HepG2 (cell line): ENCODE measurements at regions not wholly inside any gene's neighbourhood (a gene's known extent, or its start where the extent isn't known, plus 50 kb on each side); places are given as distances from the start of the nearest gene placed in this dataset.

Source experiments
- ATAC-seq: fragments of 200-7000 bp; cut with Tn5 transposase; 3 replicates; pipeline ENCODE4 v1.9.1; 2020; ENCODE audit warnings: mild to moderate bottlenecking, moderate library complexity
- BruUV-seq: library from RNA; stranded (reverse); fragments of 400-500 nt; replicated peaks from 2 replicates; lab custom pipeline; 2021; lab: Mats Ljungman, UMichigan
- CTCF ChIA-PET: fragments of 300-600 bp; formaldehyde crosslinking; extraction: SDS; loops from one replicate; lab custom pipeline; 2021; ENCODE audit warnings: low total read pairs, inconsistent platforms, low intra/inter-chr PET ratio; lab: Yijun Ruan, JAX
- POLR2A ChIA-PET: fragments of 350-600 bp; sonication (Branson Sonifier 250); formaldehyde crosslinking; loops from one replicate; lab custom pipeline; 2020; ENCODE audit warnings: antibody characterized with exemption, inconsistent platforms; lab: Yijun Ruan, JAX
- DNase-seq: peaks from one replicate; pipeline ENCODE4 v3.0.0-alpha.2; 2015; ENCODE audit warnings: low spot score
- FAIRE-seq: peaks from 3 replicates; lab custom pipeline; 2011; peaks lifted over from hg19 to GRCh38; lab: Jason Lieb, UNC
- H2AFZ ChIP-seq: one replicate; pipeline ENCODE4 v1.6.1; 2011; ENCODE audit warnings: low read length, inconsistent platforms
- H3K27ac ChIP-seq: fragments of 300-600 bp; 3 replicates; pipeline ENCODE4 v1.8.0; 2011; ENCODE audit warnings: mixed run types, mild to moderate bottlenecking, mixed read lengths, low read length, inconsistent platforms; ENCODE audit not compliant: insufficient read depth; ENCODE audit errors: extremely low read length
- H3K27me3 ChIP-seq, 2 experiments: fragments of 200-600 bp in 1 of 2; 2 replicates in 1 of 2; 3 replicates in 1 of 2; pipeline versions ENCODE4 v1.6.0 to v1.8.0; 2011; ENCODE audit warnings: low read length in 2 of 2, mild to moderate bottlenecking in 2 of 2, moderate library complexity in 2 of 2, inconsistent platforms in 1 of 2; ENCODE audit not compliant: insufficient read depth in 2 of 2, control insufficient read depth in 1 of 2
- H3K36me3 ChIP-seq, 2 experiments: fragments of 200-600 bp in 1 of 2; replicated peaks in 1 of 2; 2 replicates in 1 of 2; 3 replicates in 1 of 2; pipeline versions ENCODE4 v1.5.1 to v1.8.0; 2011; ENCODE audit warnings: low read length in 2 of 2, inconsistent platforms in 1 of 2; ENCODE audit not compliant: insufficient read depth in 2 of 2, control insufficient read depth in 1 of 2
- H3K4me1 ChIP-seq: 2 replicates; pipeline ENCODE4 v1.5.1; 2012; ENCODE audit warnings: low read length, inconsistent platforms; ENCODE audit not compliant: insufficient read depth
- H3K4me2 ChIP-seq: 2 replicates; pipeline ENCODE4 v1.6.0; 2011; ENCODE audit warnings: low read depth, low read length, inconsistent platforms
- H3K4me3 ChIP-seq, 3 experiments: fragments of 200-600 bp in 1 of 3; sonication (generic), shearing (Covaris generic) in 1 of 3; replicated peaks in 1 of 3; 2 replicates each; pipeline ENCODE4 v1.5.1; 2011 to 2016; ENCODE audit warnings: low read length in 3 of 3, inconsistent platforms in 2 of 3, low read depth in 2 of 3, mild to moderate bottlenecking in 2 of 3, control low read depth in 1 of 3, mixed read lengths in 1 of 3; ENCODE audit not compliant: insufficient read depth in 1 of 3
- H3K79me2 ChIP-seq: one replicate; pipeline ENCODE4 v1.6.1; 2011; ENCODE audit warnings: low read length, inconsistent platforms; ENCODE audit not compliant: insufficient read depth
- H3K9ac ChIP-seq: 2 replicates; pipeline ENCODE4 v1.6.0; 2011; ENCODE audit warnings: mild to moderate bottlenecking, low read depth, low read length, inconsistent platforms; ENCODE audit not compliant: insufficient read depth
- H3K9me3 ChIP-seq: 2 replicates; pipeline ENCODE4 v1.5.1; 2012; ENCODE audit warnings: mild to moderate bottlenecking, low read length
- H4K20me1 ChIP-seq: 2 replicates; pipeline ENCODE4 v1.6.0; 2011; ENCODE audit warnings: inconsistent platforms, mild to moderate bottlenecking, low read length, moderate library complexity; ENCODE audit not compliant: insufficient read depth
- ARNT ChIP-seq: fragments of 450-650 bp; IDR thresholded peaks from 2 replicates; pipeline ENCODE4 v1.6.1; 2017
- CBX1 ChIP-seq: IDR thresholded peaks from one replicate; pipeline ENCODE4 v1.6.1; 2016; ENCODE audit warnings: antibody characterized with exemption, low read depth
- CENPX ChIP-seq: sonication (generic); formaldehyde crosslinking; IDR thresholded peaks from 2 replicates; pipeline ENCODE4 v1.9.0; 2021; ENCODE audit warnings: mild to moderate bottlenecking, missing genetic modification reagents, moderate library complexity
- FOXO1 ChIP-seq: sonication (generic); formaldehyde crosslinking; IDR thresholded peaks from 2 replicates; pipeline ENCODE4 v1.4.0; 2020; ENCODE audit warnings: missing genetic modification reagents
- KLF9 ChIP-seq: IDR thresholded peaks from 2 replicates; pipeline ENCODE4 v1.6.1; 2016; ENCODE audit warnings: low read depth
- PPARG ChIP-seq: conservative IDR thresholded peaks from 2 replicates; pipeline ENCODE4 v1.6.1; 2016; ENCODE audit warnings: missing biosample characterization, missing genetic modification reagents
- SRSF4 ChIP-seq: fragments of 200-400 bp; formaldehyde crosslinking; IDR thresholded peaks from one replicate; pipeline ENCODE4 v1.6.1; 2018; ENCODE audit warnings: mild to moderate bottlenecking, low read depth, low read length, moderate library complexity; ENCODE audit not compliant: poor library complexity, severe bottlenecking
- ZBTB34 ChIP-seq: sonication (generic); formaldehyde crosslinking; IDR thresholded peaks from 2 replicates; pipeline ENCODE4 v1.8.0; 2022; ENCODE audit warnings: mild to moderate bottlenecking, missing genetic modification reagents
- ZFX ChIP-seq: sonication (generic); formaldehyde crosslinking; IDR thresholded peaks from 2 replicates; pipeline ENCODE4 v1.4.0; 2020; ENCODE audit warnings: mild to moderate bottlenecking, low read depth, missing genetic modification reagents, moderate library complexity
- ZHX1 ChIP-seq: sonication (generic); formaldehyde crosslinking; IDR thresholded peaks from 2 replicates; pipeline ENCODE4 v1.8.1; 2022; ENCODE audit warnings: low read depth, mild to moderate bottlenecking, missing genetic modification reagents
- ZNF354B ChIP-seq: sonication (generic); formaldehyde crosslinking; IDR thresholded peaks from 2 replicates; pipeline ENCODE4 v1.8.0; 2022; ENCODE audit warnings: mild to moderate bottlenecking, missing genetic modification reagents
- ZNF414 ChIP-seq: sonication (generic); formaldehyde crosslinking; IDR thresholded peaks from 2 replicates; pipeline ENCODE4 v1.5.0; 2020; ENCODE audit warnings: missing genetic modification reagents
- ZNF484 ChIP-seq: sonication (generic); formaldehyde crosslinking; IDR thresholded peaks from 2 replicates; pipeline ENCODE4 v1.5.1; 2020; ENCODE audit warnings: mild to moderate bottlenecking, low read depth, missing genetic modification reagents, borderline replicate concordance
- ZNF629 ChIP-seq: sonication (generic); formaldehyde crosslinking; conservative IDR thresholded peaks from 2 replicates; pipeline ENCODE4 v1.5.0; 2020; ENCODE audit warnings: missing genetic modification reagents
- WGBS: methylation state at CpG from one replicate; pipeline ENCODE4 v1.1.6; 2017; ENCODE audit warnings: low lambda C conversion rate; 5-methylcytosine and 5-hydroxymethylcytosine counted together
- in situ Hi-C: cut with HindIII; loops from 2 replicates; pipeline ENCODE4 v1.10.0; 2017; ENCODE audit warnings: low pct_unique_long_range_greater_than_20kb; ENCODE audit not compliant: extremely low pct_ligation_motif_present
- intact Hi-C: fragments of 100-400 bp; cut with micrococcal nuclease; formaldehyde crosslinking; loops from one replicate; pipeline ENCODE4 v1.10.0; 2022; ENCODE audit not compliant: unreplicated experiment

- no peak for TF ChIP-seq CENPX
- no peak for TF ChIP-seq ZNF629 (CRISPR knock-in tag)
- 0 out of 2 replicates have a peak, but pooled peaks have one; percentile 19 for TF ChIP-seq PPARG (CRISPR knock-in tag)
Measured at GRCh38 chr12:107929436-107929835, 154.9 kb downstream of the ASCL4 start (continued).

GRCh38 chr12:107931761-107932160, 157.3 kb downstream of the ASCL4 start:
- H3K4me1 ChIP-seq: no peaks in the 10 kb centered on the region
- intact Hi-C loops: no loop called here
- DNase-seq (no peak), FAIRE-seq (no peak), ATAC-seq (no peak)
- no peaks in the 10 kb centered on the region for H3K36me3 ChIP-seq
- CTCF ChIA-PET: no interaction called here
- WGBS: 1% methylated on average over 5 of the region's 5 CpGs
- H4K20me1 ChIP-seq: no peaks in the 10 kb centered on the region
- POLR2A ChIA-PET: no interaction called here
- peaks cover 0 to 1% of the 10 kb centered on the region in 2 experiments; a peak in 2 of 5 replicates for H3K27me3 ChIP-seq
- H3K79me2 ChIP-seq: no peaks in the 10 kb centered on the region
- no peak overlapping the region for H3K4me3 ChIP-seq
- no peak overlapping the region for H2AFZ ChIP-seq
- TF ChIP-seq FOXO1 (CRISPR knock-in tag) (no peak), ZFX (CRISPR knock-in tag) (no peak), CBX1 (no peak)
- no peaks in the 10 kb centered on the region for H3K9me3 ChIP-seq
- in situ Hi-C loops: no loop called here
- H3K27ac ChIP-seq: no peak overlapping the region
- H3K4me2 ChIP-seq: no peak overlapping the region
- BruUV-seq: no TSS peak
- no peak overlapping the region for H3K9ac ChIP-seq

- no peak overlapping the region for H3K4me3 ChIP-seq
- no peak for ATAC-seq
- 0% methylated on average over 1 of the region's 1 CpG for WGBS
- H3K9me3 ChIP-seq: no peaks in the 10 kb centered on the region
- no peak for FAIRE-seq
- H3K36me3 ChIP-seq: no peaks in the 10 kb centered on the region
- DNase-seq: no peak
- H3K79me2 ChIP-seq: no peaks in the 10 kb centered on the region
- H3K9ac ChIP-seq: no peak overlapping the region
- no peak overlapping the region for H3K27ac ChIP-seq
- TF ChIP-seq ZBTB34 (CRISPR knock-in tag): no peak
- no peak for TF ChIP-seq ZNF484 (CRISPR knock-in tag)
- TF ChIP-seq SRSF4: no peak
- no peak for TF ChIP-seq ZNF354B (CRISPR knock-in tag)
- TF ChIP-seq ARNT: no peak
- TF ChIP-seq KLF9 (CRISPR knock-in tag): no peak
- TF ChIP-seq ZNF414 (CRISPR knock-in tag): no peak
- TF ChIP-seq CBX1: no peak
- TF ChIP-seq ZHX1 (CRISPR knock-in tag): no peak
- BruUV-seq: no TSS peak
- ChIA-PET POLR2A (no interaction called here), CTCF (no interaction called here)
- no peaks in the 10 kb centered on the region for H3K4me1 ChIP-seq
- no peaks in the 10 kb centered on the region for H4K20me1 ChIP-seq
- H2AFZ ChIP-seq: no peak overlapping the region
- no peaks in the 10 kb centered on the region; a peak in 1 of 5 replicates for H3K27me3 ChIP-seq
- H3K4me2 ChIP-seq: no peak overlapping the region
- intact Hi-C loops: no loop called here
- in situ Hi-C loops: no loop called here
Measured at GRCh38 chr12:107938446-107938845, 163.9 kb downstream of the ASCL4 start.
